Renal cortex interstitium (tissue), 11 donors: ENCODE measurements at regions not wholly inside any gene's neighbourhood (a gene's known extent, or its start where the extent isn't known, plus 50 kb on each side); places are given as distances from the start of the nearest gene placed in this dataset.

ENCODE experiments used
- DNase-seq, 11 donors: peaks; one replicate each; pipeline ENCODE4 v3.0.0-alpha.2; 2013; ENCODE audit warnings: low read depth in 9 of 11, low spot score in 4 of 11; ENCODE audit errors: extremely low read depth in 1 of 11

- DNase-seq = no peak
Measured at GRCh38 chr2:173462892-173463840, 108.5 kb downstream of the CDCA7 start.

- no peak for DNase-seq
Measured at GRCh38 chr2:173463846-173464245, 109.2 kb downstream of the CDCA7 start.

GRCh38 chr2:173467751-173468150 is 113.1 kb downstream of the CDCA7 start:
- DNase-seq = no peak

GRCh38 chr2:173468266-173468793 is 113.7 kb downstream of the CDCA7 start:
- no peak for DNase-seq

GRCh38 chr2:173472112-173472511 is 117.4 kb downstream of the CDCA7 start:
- no peak for DNase-seq

- no peak for DNase-seq
Measured at GRCh38 chr2:173483137-173483536, 128.5 kb downstream of the CDCA7 start.

GRCh38 chr2:173488861-173489260 is 134.2 kb downstream of the CDCA7 start:
- no peak for DNase-seq

- no peak for DNase-seq
Measured at GRCh38 chr2:173491418-173491817, 136.7 kb downstream of the CDCA7 start.

- no peak for DNase-seq
Measured at GRCh38 chr2:173493874-173494273, 139.2 kb downstream of the CDCA7 start.

GRCh38 chr2:173496746-173497145 is 142.1 kb downstream of the CDCA7 start:
- no peak for DNase-seq

- DNase-seq = no peak
Measured at GRCh38 chr2:173500953-173501352, 146.3 kb downstream of the CDCA7 start.

GRCh38 chr2:173502296-173502695 is 147.6 kb downstream of the CDCA7 start:
- DNase-seq = no peak

- no peak for DNase-seq
Measured at GRCh38 chr2:173511357-173511756, 156.7 kb downstream of the CDCA7 start.

- DNase-seq = no peak
Measured at GRCh38 chr2:173511942-173512341, 157.3 kb downstream of the CDCA7 start.

- DNase-seq = no peak
Measured at GRCh38 chr2:173513107-173513727, 158.5 kb downstream of the CDCA7 start.

- DNase-seq = no peak
Measured at GRCh38 chr2:173520918-173521317, 166.2 kb downstream of the CDCA7 start.

- DNase-seq = no peak
Measured at GRCh38 chr2:173521450-173522192, 166.9 kb downstream of the CDCA7 start.

GRCh38 chr2:173523497-173523896 is 168.8 kb downstream of the CDCA7 start:
- DNase-seq = no peak

- no peak for DNase-seq
Measured at GRCh38 chr2:173524256-173524955, 169.7 kb downstream of the CDCA7 start.
